ENCODE measurements at regions not wholly inside any gene's neighbourhood (a gene's known extent, or its start where the extent isn't known, plus 50 kb on each side); places are given as distances from the start of the nearest gene placed in this dataset.
A peak's percentile ranks its signal among the peaks of the same experiment; 100 is the strongest.

DNA sequence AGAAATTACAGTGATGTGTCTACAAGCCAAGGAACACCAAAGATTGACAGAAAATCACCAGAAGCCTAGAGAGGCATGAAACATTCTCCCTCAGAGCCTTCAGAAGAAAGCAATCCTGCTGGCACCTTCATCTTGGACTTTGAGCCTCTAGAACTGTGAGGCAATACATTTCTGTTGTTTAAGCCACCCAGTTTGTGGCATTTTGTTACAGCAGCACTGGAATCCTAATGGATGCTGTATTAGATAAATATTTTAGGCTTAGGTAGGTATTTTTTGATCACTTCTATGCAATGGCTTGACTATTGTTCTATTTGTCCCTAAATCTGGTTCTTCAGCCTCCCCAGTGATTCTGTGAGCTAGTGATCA lies 453.1 kb downstream of the LTN1 start:
- no peaks in the 10 kb centered on the region for H3K79me2 ChIP-seq (ENCODE audit: control insufficient read depth, insufficient read depth, low read length, unreplicated experiment)
- peak overlapping the region; percentile 43 for H2AFZ ChIP-seq (ENCODE audit: low read length, unreplicated experiment)
- H3K27me3 ChIP-seq (ENCODE audit: insufficient read depth, low read length): no peaks in the 10 kb centered on the region
- H3K36me3 ChIP-seq (ENCODE audit: insufficient read depth, low read length): no peaks in the 10 kb centered on the region
- peaks cover 54% of the 10 kb centered on the region for H3K4me1 ChIP-seq (ENCODE audit: control insufficient read depth, insufficient read depth, low read length, unreplicated experiment)
- peak overlapping the region; percentile 100 for H3K27ac ChIP-seq (ENCODE audit: low read depth, low read length)
- H3K4me3 ChIP-seq (ENCODE audit: low read depth, low read length): peak overlapping the region; percentile 23; the same call in 1 of the 2 replicates

DNA sequence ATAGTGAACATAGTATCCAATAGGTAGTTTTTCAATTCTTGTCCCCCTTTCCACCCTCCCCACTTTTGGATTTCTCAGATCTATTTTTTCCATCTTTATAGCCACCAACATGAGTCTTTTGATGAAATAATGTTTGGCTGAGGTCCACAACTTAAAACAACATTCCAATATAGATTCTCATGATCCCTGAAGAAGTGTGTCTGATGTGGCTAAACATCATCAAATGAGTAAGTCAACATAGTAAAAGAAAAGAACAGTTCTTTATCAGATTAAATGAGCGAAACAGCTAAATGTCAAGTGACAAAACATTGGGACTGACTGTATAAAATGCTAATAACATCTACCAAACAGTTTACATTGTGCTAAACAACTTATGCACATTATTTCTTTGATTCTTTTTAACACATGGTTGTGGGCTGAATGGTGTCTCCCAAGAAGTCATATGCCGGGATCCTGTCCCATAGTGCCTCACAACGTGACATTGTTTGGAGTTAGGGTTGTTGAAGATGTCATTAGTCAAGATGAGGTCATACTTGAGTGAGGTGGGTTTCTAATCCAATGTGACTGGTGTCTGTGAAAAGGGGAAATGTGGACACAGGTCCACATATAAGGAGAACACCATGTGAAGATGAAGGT lies 453.6 kb downstream of the LTN1 start:
- H2AFZ ChIP-seq (ENCODE audit: low read length, unreplicated experiment): peak overlapping the region; percentile 43
- peak overlapping the region; percentile 100 for H3K27ac ChIP-seq (ENCODE audit: low read depth, low read length)
- H3K79me2 ChIP-seq (ENCODE audit: control insufficient read depth, insufficient read depth, low read length, unreplicated experiment): no peaks in the 10 kb centered on the region
- peak overlapping the region; percentile 23; the same call in 1 of the 2 replicates for H3K4me3 ChIP-seq (ENCODE audit: low read depth, low read length)
- H3K27me3 ChIP-seq (ENCODE audit: insufficient read depth, low read length): no peaks in the 10 kb centered on the region
- no peaks in the 10 kb centered on the region for H3K36me3 ChIP-seq (ENCODE audit: insufficient read depth, low read length)
- H3K4me1 ChIP-seq (ENCODE audit: control insufficient read depth, insufficient read depth, low read length, unreplicated experiment): peaks cover 54% of the 10 kb centered on the region

DNA sequence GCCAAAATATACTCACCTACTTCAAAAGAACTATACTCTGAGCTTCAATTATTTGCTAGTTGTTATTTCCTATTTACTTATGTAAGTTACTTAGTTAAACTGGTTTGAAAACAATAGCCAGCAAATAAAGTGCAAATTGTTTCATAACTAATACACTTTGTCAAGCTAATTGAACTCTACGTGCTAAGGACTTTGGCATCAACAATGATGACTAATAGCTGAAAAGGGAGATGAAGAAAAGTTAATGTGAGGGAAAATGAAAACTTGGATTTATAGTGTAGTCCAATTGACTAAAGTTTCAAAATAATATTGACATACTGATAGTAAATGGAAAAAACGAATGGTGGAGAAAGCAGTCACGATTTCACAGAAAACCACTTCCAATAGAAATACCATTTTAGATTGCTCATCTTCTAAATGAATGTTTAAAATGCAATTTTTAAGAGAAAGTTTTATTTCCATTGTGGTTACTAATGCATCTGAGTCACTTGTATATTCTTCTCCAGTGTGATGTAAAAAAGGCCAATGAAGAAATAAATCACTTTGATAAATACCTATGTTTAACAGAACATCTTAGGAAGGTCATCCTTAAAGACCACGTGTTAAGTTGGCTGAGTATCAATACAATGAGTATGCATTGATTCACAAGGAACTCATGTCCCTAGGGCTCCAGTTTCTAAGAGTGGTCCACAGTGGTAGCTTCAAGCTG lies 455.2 kb downstream of the LTN1 start:
- Histone ChIP-seq H2AFZ (ENCODE audit: low read length, unreplicated experiment) (peak overlapping the region; percentile 53), H3K27me3 (ENCODE audit: insufficient read depth, low read length) (no peaks in the 10 kb centered on the region), H3K36me3 (ENCODE audit: insufficient read depth, low read length) (no peaks in the 10 kb centered on the region), H3K4me1 (ENCODE audit: control insufficient read depth, insufficient read depth, low read length, unreplicated experiment) (peaks cover 51% of the 10 kb centered on the region), H3K27ac (ENCODE audit: low read depth, low read length) (peak overlapping the region; percentile 100), H3K79me2 (ENCODE audit: control insufficient read depth, insufficient read depth, low read length, unreplicated experiment) (no peaks in the 10 kb centered on the region), H3K4me3 (ENCODE audit: low read depth, low read length) (peak overlapping the region; percentile 41; the same call in 1 of the 2 replicates)

DNA sequence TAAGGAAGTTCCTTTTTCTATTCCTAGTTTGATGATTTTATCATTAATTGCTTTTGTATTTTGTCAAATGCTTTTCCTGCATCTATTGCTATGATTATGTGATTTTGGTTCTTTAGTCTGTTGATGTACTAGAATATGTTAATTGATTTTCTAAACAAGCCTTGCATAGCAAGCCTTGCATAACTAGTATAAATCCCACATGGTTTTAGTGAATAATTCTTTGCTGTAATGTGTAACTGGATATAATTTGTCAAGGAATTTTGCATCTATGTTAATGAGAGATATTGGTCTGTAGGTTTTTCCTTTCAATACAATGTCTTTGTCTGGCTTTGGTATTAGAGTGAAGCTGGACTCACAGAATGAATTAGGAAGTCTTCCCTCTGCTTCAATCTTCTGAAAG lies 460.2 kb downstream of the LTN1 start:
- H3K36me3 ChIP-seq (ENCODE audit: insufficient read depth, low read length): no peaks in the 10 kb centered on the region
- H3K79me2 ChIP-seq (ENCODE audit: control insufficient read depth, insufficient read depth, low read length, unreplicated experiment): no peaks in the 10 kb centered on the region
- peaks cover 12% of the 10 kb centered on the region for H3K4me1 ChIP-seq (ENCODE audit: control insufficient read depth, insufficient read depth, low read length, unreplicated experiment)
- no peak overlapping the region for H3K27ac ChIP-seq (ENCODE audit: low read depth, low read length)
- no peak overlapping the region for H3K4me3 ChIP-seq (ENCODE audit: low read depth, low read length)
- H2AFZ ChIP-seq (ENCODE audit: low read length, unreplicated experiment): no peak overlapping the region
- no peaks in the 10 kb centered on the region for H3K27me3 ChIP-seq (ENCODE audit: insufficient read depth, low read length)

DNA sequence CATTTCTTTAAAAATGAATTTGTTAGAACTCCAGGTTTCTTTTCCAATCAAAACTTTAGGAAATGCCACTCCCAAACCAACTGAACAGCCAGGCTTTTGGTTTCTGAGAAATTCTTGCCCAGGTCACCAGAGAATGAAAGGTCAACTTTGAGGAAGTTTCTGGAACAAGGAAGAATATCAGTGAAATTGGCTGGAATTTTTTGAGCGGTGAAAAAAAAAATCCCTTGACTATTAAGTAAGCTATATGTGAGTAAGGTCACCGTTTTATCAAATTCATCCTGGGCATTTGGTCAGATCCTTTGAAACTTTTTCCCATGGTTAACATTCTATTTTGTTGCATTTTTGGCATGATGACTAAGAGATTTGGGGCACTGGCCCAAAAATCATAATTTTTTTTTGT lies 469.3 kb downstream of the LTN1 start:
- no peak overlapping the region for H3K4me3 ChIP-seq (ENCODE audit: low read depth, low read length)
- peak overlapping the region; percentile 35 for H2AFZ ChIP-seq (ENCODE audit: low read length, unreplicated experiment)
- H3K27me3 ChIP-seq (ENCODE audit: insufficient read depth, low read length): no peaks in the 10 kb centered on the region
- peak overlapping the region; percentile 35 for H3K27ac ChIP-seq (ENCODE audit: low read depth, low read length)
- H3K79me2 ChIP-seq (ENCODE audit: control insufficient read depth, insufficient read depth, low read length, unreplicated experiment): no peaks in the 10 kb centered on the region
- no peaks in the 10 kb centered on the region for H3K36me3 ChIP-seq (ENCODE audit: insufficient read depth, low read length)
- H3K4me1 ChIP-seq (ENCODE audit: control insufficient read depth, insufficient read depth, low read length, unreplicated experiment): peaks cover 26% of the 10 kb centered on the region

DNA sequence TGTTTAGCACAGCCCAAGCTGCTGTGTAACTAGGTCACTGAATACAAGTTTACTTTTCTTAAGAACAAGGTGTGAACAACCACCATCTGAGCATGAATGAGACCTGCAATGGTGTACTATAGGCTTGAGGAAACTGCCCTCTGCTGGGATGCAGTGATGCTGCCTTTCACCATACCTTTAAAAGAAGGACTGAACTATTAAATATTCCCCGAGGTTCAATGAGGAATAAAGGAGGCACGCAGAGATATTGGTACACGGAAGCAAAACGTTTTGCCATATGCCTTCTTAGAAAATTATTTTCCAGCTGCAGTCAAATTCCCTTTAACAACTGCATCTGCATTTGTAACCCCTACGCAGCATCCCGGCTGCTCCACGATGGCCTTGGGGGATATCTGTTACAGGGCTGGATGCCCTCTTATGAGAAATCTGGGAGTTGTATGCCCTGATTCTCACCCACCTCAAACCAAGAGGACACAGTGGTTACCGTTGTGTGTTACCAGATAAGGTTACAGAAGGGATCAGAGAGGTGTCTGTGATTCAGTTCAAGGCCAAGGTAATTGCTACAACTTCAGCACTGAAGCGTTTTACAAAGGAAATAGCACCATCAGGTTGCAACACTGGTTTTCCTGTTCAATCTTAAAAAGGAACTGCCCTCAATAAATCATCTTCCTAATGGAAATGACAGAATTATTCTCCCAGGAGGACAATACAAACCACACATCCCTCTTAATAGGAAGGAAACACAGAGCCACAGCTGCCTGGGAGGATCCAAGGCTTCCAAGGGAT lies 470.5 kb downstream of the LTN1 start:
- H3K36me3 ChIP-seq (ENCODE audit: insufficient read depth, low read length): no peaks in the 10 kb centered on the region
- H3K27ac ChIP-seq (ENCODE audit: low read depth, low read length): peak overlapping the region; percentile 65
- H3K27me3 ChIP-seq (ENCODE audit: insufficient read depth, low read length): no peaks in the 10 kb centered on the region
- H3K4me1 ChIP-seq (ENCODE audit: control insufficient read depth, insufficient read depth, low read length, unreplicated experiment): peaks cover 29% of the 10 kb centered on the region
- H3K79me2 ChIP-seq (ENCODE audit: control insufficient read depth, insufficient read depth, low read length, unreplicated experiment): no peaks in the 10 kb centered on the region
- peak overlapping the region; percentile 69 for H2AFZ ChIP-seq (ENCODE audit: low read length, unreplicated experiment)
- H3K4me3 ChIP-seq (ENCODE audit: low read depth, low read length): no peak overlapping the region

DNA sequence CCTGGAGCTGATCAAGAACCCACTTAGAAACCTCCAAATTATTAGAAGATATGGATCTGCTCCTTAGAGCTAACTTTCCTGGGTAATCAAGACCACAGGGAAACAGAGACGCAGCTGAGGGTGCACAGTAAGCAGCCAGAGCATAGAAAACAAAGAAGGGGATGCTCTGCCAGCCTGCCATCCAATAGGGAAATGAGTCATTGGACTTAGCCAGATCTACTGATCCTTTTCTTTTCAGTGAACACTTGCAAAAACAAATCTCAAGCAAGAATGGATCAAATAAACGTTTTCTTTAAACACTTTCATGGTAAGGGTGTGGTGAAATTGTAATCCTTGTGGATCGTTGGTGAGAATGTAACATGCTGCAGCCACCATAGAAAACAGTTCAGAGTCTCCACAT lies 474.0 kb downstream of the LTN1 start:
- no peak overlapping the region for H3K4me3 ChIP-seq (ENCODE audit: low read depth, low read length)
- peak overlapping the region; percentile 1 for H2AFZ ChIP-seq (ENCODE audit: low read length, unreplicated experiment)
- H3K79me2 ChIP-seq (ENCODE audit: control insufficient read depth, insufficient read depth, low read length, unreplicated experiment): no peaks in the 10 kb centered on the region
- no peaks in the 10 kb centered on the region for H3K27me3 ChIP-seq (ENCODE audit: insufficient read depth, low read length)
- H3K4me1 ChIP-seq (ENCODE audit: control insufficient read depth, insufficient read depth, low read length, unreplicated experiment): peaks cover 27% of the 10 kb centered on the region
- peak overlapping the region; percentile 9; the same call in 1 of the 2 replicates for H3K27ac ChIP-seq (ENCODE audit: low read depth, low read length)
- no peaks in the 10 kb centered on the region for H3K36me3 ChIP-seq (ENCODE audit: insufficient read depth, low read length)

DNA sequence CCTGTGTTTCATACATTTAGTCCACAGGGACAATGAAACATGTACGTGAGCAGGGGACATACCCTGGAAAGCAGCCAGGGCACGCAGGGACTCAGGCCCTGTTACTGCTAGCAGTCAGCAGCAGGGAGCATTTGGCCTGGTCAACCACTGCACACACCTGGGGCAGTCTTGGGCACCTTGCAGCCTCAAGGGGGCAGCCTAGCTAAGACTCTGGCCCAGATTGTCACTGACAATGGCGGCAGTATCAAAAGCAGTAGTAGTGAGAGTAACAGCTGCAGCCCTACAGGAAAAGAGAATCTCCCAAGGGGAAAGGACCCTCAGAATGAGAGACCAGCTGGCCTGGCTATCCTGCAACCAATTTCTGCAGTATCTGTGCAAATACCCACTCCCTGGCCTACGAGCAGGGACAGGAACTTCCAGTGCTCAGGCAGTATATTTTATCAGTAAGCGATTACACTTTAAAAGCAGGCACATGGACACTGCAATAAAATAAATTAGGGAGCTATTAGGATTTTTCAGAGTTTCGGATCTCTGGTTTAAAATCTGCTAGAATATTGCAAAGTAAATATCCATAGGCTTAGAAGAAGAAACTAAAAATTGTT lies 475.6 kb downstream of the LTN1 start:
- Histone ChIP-seq H3K4me3 (ENCODE audit: low read depth, low read length) (no peak overlapping the region), H3K36me3 (ENCODE audit: insufficient read depth, low read length) (no peaks in the 10 kb centered on the region), H3K27me3 (ENCODE audit: insufficient read depth, low read length) (no peaks in the 10 kb centered on the region), H3K27ac (ENCODE audit: low read depth, low read length) (no peak overlapping the region), H3K4me1 (ENCODE audit: control insufficient read depth, insufficient read depth, low read length, unreplicated experiment) (peaks cover 13% of the 10 kb centered on the region), H3K79me2 (ENCODE audit: control insufficient read depth, insufficient read depth, low read length, unreplicated experiment) (no peaks in the 10 kb centered on the region), H2AFZ (ENCODE audit: low read length, unreplicated experiment) (no peak overlapping the region)

DNA sequence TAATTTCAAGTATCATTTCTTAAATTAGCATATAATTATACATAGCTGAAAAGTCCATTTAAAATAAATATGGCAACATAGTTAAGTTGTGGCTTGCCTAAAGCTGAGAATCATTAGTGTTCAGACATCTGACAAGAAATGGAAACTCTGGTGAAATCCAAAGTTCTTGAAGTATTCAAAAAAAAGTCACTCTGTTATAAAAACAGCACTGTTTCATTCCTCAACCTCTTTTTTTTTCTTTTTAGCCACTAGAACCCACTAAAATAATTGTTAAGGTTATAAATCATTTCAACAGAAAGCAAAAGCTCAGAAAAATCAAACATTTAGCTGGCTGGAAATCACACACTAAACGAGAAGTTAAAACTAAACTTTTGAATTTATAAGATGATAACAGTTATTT lies 476.7 kb downstream of the LTN1 start:
- Histone ChIP-seq H3K4me1 (ENCODE audit: control insufficient read depth, insufficient read depth, low read length, unreplicated experiment) (peaks cover 11% of the 10 kb centered on the region), H3K27me3 (ENCODE audit: insufficient read depth, low read length) (no peaks in the 10 kb centered on the region), H3K4me3 (ENCODE audit: low read depth, low read length) (no peak overlapping the region), H3K36me3 (ENCODE audit: insufficient read depth, low read length) (no peaks in the 10 kb centered on the region), H3K27ac (ENCODE audit: low read depth, low read length) (no peak overlapping the region), H2AFZ (ENCODE audit: low read length, unreplicated experiment) (peak overlapping the region; percentile 40), H3K79me2 (ENCODE audit: control insufficient read depth, insufficient read depth, low read length, unreplicated experiment) (no peaks in the 10 kb centered on the region)

DNA sequence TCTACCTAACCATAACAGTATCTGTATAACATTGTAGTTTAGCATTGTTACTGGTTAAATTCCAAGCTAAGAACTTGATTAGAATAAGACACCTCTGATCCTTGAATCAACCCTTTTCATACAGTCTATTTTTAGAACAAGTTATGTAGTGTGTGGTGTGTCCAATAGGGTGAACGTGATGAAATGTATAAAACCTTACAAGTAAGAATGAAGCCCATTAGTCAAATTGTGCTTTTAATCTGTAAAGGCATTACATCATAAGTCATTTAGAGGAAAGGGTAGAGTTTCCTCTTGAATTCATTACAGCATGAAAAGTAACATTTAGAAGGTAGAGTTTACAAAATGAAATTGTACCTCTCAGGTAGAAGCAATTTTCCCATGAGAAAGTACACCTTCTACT lies 479.2 kb downstream of the LTN1 start:
- Histone ChIP-seq H3K27me3 (ENCODE audit: insufficient read depth, low read length) (no peaks in the 10 kb centered on the region), H3K4me1 (ENCODE audit: control insufficient read depth, insufficient read depth, low read length, unreplicated experiment) (peaks cover 4% of the 10 kb centered on the region), H3K4me3 (ENCODE audit: low read depth, low read length) (no peak overlapping the region), H3K36me3 (ENCODE audit: insufficient read depth, low read length) (no peaks in the 10 kb centered on the region), H3K27ac (ENCODE audit: low read depth, low read length) (no peak overlapping the region), H3K79me2 (ENCODE audit: control insufficient read depth, insufficient read depth, low read length, unreplicated experiment) (no peaks in the 10 kb centered on the region), H2AFZ (ENCODE audit: low read length, unreplicated experiment) (no peak overlapping the region)
